GM23248 (cell line): ENCODE measurements at regions not wholly inside any gene's neighbourhood (a gene's known extent, or its start where the extent isn't known, plus 50 kb on each side); places are given as distances from the start of the nearest gene placed in this dataset.

ENCODE experiments used
- EZH2 ChIP-seq: fragments of 200-600 bp; sonication (generic); IDR thresholded peaks from 2 replicates; pipeline ENCODE4 v1.6.1; 2018; ENCODE audit warnings: antibody characterized with exemption, mild to moderate bottlenecking; ENCODE audit not compliant: insufficient read depth, poor library complexity, severe bottlenecking
- EZH2phosphoT487 ChIP-seq: fragments of 200-600 bp; sonication (generic); IDR thresholded peaks from 2 replicates; pipeline ENCODE4 v1.6.1; 2018; ENCODE audit warnings: antibody characterized with exemption, moderate library complexity, mild to moderate bottlenecking, low read depth; ENCODE audit not compliant: insufficient read depth

DNA sequence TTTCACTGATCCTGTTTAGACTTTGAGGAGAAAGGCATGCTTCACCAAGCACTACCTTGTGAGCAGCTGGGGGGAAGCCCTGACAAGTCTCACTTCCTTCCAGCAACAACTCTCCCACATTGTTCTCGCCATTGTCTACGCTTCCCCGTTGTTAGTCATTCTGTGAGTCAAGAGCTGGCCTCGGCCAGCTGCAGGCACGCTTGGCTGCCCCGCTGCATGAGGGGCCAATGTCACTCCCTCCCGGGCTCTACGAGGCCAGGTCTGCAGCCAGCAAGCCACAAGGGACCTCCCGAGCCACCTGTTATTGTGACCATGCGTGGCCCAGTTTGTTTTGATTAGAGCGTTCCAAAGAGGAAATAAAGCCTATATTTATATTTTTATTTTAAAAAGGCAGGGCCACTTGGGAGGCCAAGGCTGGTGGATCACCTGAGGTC, 220.9 kb downstream of the FOXO1 start:
- TF ChIP-seq EZH2 (no peak), EZH2phosphoT487 (no peak)
